ENCODE measurements at regions not wholly inside any gene's neighbourhood (a gene's known extent, or its start where the extent isn't known, plus 50 kb on each side); places are given as distances from the start of the nearest gene placed in this dataset.

DNA sequence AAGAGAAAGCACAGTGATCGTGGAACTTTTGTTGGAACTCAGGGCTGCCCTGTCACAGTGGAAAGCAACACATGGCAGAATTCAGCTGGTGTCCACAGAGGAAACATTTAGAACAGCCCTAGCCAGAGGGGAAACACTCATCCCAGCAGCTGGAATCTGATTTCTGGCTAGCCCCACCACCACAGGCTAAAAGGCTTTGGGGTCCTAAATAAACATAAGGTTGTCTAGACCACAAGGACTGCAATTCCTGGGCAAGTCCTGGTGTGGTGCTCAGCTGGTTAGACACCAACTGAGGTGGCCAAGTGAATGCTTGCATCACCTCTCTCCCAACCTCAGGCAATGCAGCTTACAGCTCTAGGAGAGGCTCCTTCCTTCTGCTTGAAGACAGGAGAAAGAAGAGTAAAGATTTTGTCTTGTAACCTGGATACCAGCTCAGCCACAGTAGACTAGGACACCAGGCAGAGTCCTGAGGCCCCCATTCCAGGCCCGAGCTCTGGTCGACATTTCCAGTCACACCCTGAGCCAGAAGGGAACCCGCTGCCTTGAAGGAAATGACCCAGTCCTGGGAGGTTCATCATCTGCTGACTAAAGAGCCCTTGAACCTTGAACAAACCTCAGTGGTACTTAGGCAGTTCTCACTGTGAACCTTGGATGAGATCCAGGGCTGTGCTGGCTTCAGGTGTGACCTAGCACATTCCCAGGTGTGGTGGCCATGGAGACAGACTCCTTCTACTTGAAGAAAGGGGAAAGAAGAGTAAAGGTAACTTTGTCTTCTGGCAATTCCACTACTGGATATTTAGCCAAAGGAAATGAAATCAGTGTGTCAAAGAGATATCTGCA lies 85.4 kb upstream of the PLXNC1 start:
- DNase-seq (ENCODE audit: low spot score), result no peak

DNA sequence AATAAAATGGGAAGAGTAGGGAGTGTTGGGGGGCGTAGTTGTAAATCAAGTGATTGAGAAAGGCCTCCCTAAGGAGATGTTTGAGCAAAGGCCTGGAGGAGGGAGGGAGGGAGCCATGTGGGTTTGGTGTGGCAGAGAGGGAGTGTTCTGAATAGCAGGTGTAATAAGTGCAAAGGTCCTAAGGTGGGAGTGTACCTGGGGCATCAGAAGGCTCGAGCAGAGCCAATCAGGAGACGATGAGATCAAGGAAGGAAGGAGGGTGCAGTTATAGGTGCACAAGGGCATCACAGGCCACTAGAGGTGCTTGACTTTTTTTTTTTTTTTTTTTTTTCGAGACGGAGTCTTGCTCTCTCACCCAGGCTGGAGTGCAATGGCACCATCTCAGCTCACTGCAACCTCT lies 77.9 kb upstream of the PLXNC1 start:
- DNase-seq (ENCODE audit: low spot score), result no peak

DNA sequence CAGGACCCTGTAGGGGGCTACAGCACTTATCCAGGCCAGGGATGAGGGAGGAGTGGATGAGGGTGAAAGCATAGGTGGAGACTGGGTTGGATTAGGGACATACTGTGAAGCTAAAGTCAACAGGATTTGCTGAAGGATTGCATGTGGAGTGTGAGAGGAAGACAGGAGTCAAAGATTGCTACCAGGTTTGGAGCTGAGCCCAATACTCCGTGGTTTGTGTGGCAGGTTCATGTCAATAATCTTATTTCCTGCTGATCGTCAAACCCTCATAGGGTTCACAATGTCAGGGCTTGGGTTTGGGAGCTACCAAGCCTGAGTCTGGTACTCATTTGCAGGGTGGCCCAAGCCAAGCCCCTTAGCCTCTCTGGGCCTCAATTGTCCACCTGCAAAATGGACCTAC lies 77.1 kb upstream of the PLXNC1 start:
- DNase-seq (ENCODE audit: low spot score), result no peak

DNA sequence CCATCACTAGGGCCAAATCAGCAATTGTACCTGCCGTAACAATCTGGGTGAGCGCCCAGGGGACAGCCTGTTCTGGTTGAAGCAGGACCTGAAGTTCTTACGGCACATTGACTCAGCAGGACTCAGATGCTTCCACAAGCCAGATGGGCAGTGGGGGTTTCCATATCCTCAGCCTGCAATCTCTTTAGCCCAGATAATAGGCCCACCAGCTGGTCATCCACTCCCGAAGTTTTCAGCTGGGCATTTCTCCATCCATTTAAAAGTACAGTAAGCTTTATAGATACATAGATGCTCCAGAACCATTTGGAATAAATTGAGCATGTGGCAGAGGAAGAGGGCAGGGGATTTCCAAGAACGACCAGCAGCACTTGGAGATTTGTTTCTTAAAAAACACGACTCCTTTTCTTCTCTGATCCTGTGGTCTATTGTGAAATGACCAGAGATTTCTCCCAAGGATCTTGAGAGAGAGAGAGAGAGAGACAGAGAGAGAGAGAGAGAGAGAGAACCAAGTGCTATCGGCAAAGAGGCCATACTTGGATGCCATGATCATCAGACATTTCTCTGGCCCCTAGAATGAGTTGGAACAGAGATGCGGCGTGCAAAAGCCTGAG lies 74.8 kb upstream of the PLXNC1 start:
- DNase-seq (ENCODE audit: low spot score), result no peak

DNA sequence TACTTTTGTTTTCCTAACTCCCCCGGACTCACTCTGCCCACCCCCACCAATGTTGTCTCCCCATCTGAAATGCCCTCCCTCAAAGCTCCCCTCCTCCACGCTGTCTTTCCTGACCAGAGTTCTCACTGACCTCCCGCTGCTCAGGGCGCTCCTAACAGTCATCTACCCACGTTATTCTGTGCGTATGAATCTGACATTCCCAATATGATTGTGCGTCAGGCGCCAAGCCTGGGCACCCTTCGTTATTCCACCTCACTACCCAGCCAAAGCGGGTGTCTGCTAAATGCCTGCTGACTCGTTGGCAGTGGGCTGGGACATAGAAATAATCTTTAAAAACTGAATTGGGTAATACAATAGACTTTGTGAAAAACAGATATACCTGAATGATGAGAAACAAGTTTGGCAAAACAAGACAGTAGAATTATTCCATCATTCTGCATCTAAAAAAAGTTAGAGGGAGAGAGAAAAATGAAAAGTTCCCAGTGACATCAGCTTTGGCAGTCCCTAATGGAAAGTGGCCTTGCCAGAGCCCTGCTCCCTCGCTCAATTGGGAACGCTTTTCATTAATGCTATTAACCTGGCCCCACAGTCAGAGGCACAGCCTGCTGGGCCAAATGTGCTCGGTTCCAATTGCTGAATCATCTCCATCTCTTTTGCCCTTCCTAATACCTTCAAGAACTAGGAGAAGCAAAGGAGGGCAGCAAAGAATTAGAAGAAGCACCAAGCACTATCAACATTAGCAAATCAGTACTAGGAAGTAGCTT lies 74.0 kb upstream of the PLXNC1 start:
- peak; percentile 48 for DNase-seq (ENCODE audit: low spot score)

DNA sequence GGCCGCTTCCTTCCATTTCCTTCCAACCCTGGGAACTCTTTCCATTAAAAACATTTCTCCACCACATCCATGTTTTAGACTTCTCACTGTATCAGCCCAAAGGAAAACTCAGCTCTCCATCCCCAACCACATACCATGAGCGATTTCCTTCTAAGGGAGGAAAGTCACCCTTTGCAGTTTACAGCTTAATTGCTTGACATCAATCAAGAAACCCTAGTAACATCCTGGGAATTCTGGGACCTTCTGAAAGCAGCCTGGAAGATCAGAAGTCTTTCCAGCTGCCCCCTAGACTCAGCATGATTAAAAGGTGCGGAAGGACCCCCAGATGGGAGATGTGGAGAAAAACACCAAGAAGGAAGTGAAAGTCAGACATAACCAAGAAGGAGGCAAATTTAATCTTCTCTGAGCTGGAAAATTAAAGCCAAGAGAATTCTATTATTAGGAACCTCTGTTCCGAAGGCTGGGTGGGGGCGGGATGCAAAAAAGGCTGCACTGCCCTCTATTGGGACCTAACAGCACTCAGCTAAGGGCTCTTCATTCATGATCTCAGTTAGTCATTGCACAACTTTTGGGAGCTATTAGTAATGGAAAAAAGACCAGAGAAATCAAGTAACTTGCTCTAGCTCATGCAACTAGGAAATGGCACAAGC lies 73.3 kb upstream of the PLXNC1 start:
- DNase-seq (ENCODE audit: low spot score), result peak; percentile 31

DNA sequence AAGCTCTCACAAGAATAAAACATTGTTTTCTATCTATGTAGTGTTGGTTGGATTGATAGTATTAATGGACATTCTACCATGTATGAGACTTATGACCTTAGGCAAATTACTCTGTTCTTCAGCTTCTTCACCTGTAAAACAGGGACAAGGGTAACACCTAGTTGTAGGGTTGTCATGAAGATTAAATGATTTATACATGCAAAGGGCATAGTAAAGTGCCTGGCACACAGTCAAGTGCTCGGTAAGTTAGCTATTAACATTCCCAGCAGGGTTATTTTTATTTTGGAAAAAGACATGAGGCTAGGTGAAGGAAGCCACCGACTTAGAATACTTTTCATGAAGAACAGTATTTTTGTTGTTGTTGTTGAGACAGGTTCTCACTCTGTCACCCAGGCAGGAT lies 71.2 kb upstream of the PLXNC1 start:
- DNase-seq (ENCODE audit: low spot score), result no peak

DNA sequence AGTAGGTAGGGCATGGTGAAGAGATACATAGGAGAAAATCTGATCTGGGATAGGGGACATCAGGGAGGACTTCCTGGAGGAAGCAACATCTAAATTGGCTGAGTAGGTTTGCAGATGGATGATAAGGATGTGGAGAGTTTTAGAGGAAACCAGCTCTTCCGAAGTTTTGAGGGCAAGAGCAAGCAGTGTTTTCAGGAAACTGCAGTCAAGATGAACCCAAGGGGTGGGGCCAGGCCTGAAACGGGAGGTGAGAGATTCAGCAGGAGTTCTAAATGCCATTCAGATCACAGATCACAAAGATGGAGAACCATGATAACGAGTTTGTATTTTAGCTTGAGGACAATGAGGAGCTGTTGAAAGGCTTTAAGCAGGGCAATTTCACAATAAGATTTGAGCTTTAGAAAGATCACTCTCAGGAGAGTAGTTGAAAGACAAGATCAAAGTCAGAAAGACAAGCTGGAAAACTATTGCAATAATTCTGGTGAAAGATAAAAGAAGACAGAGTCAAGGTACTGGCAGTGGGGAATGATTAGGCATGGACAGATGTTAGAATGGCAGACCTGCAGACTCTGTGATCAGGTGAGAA lies 70.1 kb upstream of the PLXNC1 start:
- DNase-seq (ENCODE audit: low spot score), result no peak

DNA sequence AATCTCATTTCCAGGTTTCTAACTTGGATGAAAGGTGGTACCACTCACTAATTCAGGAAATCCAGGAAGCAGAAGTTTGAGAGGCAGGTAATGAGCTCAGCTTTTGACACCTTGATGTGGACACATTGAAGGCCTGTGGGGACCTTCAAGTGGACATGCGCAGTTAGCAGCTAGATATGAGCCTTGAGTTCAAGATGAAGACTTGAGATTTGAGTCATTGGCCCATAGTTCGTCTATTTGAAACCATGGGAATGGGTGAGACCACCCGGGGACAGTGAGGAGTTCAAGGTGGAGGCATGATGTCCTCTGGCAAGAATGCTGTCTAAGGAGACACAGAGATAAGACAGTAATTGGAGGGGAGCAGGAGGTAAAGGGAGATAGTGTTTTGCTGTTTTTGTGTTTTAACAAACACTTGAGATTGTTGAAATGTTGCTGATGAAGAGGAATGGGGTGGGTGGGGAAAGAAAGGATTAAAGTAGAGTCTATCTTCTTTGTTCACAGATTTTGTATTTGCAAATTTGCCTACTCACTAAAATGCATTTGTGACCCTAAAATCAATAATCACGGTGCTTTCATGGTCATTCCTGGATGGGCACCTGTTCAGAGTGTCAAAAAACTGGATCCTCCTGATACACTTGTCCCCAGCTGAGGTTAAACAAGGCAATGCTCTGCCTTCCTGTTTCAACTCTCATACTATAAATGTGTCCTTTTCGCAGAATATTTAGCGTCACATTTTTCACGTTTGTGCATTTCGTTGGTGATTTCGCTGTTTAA lies 69.5 kb upstream of the PLXNC1 start:
- no peak for DNase-seq (ENCODE audit: low spot score)

DNA sequence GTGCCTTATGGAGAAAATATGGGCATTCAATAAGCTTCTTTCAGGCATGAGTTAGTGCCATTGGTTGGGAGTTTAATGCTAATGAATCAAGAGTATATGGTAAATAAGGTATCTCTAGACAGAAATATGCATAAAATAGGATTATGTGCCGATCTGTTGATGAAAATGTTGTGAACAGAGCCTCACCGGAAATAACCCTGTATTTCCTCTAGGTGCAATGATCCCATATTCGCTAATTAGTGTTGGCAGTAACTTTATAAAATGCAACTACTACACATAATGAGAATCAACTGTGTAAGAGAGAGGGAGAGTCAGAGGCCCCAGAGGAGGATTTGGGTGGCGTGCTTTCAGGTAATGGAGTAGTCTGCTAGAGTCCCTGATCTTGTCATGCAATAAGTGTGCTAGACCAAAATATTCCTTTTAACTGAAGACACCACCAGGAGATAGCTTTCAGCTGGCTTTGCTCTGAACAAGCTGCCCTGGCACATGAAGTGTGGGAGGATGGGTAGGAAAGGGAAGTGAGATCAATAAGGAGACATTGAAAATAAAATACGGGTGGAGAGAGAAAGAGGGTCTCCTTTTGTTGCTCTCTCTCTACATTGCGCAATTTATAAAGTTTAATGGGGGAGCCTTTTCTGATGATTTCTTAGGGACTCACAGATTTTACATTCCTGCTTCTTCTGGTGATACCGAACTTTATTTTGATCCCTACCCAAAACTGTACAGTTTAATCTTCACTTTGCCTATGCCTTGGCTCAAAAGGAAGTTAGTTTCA lies 68.6 kb upstream of the PLXNC1 start:
- no peak for DNase-seq (ENCODE audit: low spot score)

DNA sequence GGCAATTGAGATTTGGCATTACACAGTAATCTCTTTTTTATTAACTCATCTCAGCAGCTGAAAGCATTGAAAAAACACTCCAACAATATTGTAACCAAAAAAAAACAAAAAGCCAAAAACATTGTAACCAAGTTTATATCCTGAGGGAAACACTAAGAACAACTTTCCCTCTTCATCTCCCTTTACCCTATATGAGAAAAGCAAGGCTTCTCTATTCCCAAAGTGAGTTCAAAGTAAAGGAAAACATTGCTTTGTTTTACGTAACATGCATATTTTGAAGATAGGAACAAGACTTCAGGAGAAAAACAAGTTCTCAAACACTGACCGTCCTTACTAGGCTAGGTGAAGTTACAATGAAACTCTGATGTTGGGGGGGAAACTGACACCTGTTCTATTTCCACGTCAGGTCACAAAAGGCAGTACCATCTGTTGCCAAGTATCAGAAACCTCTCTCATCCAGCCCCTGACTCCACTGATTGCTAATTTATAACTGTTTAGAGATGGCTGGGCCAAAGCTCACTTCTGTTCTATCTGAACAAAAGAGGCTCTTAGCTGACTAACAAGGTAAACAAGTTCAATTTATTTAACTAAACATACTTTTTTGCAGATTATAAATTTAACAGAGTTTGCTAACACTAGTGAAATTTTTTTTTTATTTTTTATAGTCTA lies 67.9 kb upstream of the PLXNC1 start:
- DNase-seq (ENCODE audit: low spot score), result no peak

DNA sequence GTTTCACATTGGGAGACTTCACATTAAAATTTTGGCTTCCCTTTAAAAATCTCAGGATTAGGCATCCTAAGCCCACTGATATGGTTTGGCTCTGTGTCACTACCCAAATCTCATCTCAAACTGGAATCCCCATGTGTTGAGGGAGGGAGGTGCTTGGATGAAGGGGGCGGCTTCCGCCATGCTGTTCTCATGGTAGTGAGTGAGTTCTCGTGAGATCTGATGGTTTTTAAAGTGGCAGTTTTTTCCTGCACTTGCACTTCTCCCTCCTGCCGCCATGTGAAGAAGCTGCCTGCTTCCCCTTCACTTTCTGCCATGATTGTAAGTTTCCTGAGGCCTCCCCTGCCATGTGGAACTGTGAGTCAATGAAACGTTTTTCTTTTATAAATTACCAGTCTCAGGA lies 65.7 kb upstream of the PLXNC1 start:
- no peak for DNase-seq (ENCODE audit: low spot score)

DNA sequence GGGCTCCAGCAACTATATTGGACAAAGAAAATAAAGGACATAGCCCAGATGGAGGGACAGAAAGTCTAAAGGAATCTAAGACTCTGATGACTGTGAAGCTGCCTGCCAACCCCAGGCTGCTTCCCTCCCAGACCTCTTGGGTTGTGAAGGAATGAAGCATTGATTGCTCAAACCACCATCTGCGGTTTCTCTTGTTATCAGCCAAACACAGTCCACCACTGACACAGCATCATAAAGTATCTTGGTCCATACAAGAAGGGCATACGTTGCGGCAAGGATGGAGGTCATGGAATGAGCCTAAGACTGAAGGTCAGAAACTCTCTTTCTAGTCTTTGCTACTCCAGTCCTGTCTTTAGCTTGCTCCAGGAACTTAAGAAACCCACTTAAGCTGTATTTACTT lies 58.5 kb upstream of the PLXNC1 start:
- no peak for DNase-seq (ENCODE audit: low spot score)

DNA sequence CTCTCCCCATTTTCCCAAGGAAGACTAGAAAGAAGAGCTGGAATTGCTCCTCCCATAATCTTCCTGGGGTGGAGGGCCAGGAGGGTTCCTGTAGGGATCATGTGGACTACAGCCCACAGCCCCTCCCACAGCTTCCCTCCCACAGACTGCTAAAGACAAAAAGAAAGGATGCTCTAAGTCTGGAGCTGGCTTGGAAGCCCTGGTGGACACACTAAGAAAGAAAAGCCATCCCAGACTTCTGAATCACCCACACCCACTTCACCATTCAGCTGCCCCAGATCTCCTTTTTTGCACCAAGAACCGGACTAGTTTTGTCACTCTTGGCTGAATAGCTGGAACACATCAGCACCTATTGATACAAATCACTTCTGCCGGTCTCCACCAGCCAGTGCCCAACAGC lies 56.8 kb upstream of the PLXNC1 start:
- DNase-seq (ENCODE audit: low spot score), result no peak

DNA sequence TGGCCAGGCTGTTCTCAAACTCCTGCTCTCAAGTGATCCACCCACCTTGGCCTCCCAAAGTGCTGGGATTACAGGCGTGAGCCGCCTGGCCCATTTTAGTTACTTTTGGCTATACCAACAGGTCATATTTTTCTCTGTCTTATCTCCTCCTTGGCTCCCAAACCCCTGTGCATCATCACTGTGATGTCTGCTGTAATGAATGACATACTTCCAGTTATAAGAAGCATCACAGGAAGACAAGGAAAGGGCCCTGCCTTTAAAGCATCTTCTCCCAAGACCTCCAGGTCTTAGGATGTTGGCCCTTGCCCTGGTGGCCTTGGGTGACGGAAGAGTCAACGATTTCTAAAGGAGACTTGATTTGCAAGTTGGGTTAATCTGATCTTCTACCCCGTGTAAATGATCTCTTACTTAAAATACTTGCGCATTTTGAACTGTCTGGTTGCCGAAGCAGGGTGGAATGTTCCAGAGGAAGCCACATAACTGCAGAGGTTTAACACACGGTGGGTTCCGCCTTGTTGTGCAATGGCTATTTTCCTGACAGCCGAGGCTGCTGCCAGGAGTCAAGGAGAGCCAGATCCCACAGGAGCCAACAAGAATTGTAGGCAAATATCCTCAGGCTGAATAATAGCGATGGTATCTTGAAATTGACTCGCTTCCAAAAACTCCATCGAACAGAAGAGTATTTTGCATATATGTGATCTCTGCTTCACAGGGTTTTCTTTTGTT lies 55.7 kb upstream of the PLXNC1 start:
- no peak for DNase-seq (ENCODE audit: low spot score)

DNA sequence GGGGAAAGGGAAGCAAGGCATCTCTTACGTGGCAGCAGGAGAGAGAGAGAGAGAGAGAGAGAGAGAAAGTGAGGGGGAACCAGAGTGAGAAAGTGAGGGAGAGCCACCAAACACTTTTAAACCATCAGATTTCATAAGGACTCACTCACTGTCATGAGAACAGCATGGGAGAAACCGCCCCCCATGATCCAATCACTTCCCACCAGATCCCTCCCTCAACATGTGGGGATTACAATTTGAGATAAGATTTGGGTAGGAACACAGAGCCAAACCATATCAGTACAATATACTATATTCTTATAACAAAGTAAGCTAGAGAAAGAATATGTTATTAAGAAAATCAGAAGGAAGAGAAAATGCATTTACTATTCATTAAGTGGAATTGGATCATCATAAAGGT lies 53.7 kb upstream of the PLXNC1 start:
- no peak for DNase-seq (ENCODE audit: low spot score)

DNA sequence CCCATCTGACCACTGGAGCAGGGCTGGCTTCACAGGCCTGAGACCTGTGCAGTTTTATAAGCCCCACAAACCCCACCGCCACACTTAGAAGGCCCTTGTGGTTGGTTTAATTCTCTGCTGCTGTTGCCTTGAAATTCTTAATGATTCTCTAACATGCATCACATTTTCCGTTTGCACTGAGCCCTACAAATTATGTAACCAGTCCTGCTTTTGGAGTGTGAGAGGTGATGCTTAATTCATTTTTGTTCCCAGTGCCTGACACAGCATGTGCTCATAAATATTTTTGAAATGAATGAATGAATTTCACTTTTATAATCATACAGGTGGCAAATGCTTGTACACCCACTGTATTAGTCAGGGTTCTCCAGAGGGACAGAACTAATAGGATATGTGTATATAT lies 52.8 kb upstream of the PLXNC1 start:
- no peak for DNase-seq (ENCODE audit: low spot score)

DNA sequence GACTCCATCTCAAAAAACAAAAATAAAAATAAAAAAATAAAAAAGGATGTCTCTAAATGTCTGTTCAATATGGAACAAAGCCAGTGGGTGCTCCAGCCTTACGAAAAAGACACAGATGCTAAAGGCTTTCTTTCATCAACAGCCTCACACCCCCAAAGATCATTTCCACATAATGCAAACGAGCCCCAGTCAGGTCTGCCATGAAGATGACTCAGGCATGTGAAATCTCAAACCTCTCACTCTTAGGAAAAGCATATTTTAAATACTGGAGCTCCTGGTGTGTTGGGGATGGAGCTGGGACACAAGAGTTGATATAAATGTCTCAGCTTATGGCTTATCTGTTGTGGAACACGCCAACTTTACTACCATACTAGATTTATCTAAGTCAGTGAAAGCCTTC lies 49.9 kb upstream of the PLXNC1 start:
- no peak for DNase-seq (ENCODE audit: low spot score)
